Stimulated activated memory B cell treated with anti-CD40 and anti-IgM and Interleukin-4, amounts not matched to agents 10 μg/mL and 1 μg/mL and 100 μg/mL, for 72 hours (primary cell): ENCODE measurements at regions not wholly inside any gene's neighbourhood (a gene's known extent, or its start where the extent isn't known, plus 50 kb on each side); places are given as distances from the start of the nearest gene placed in this dataset.

ENCODE experiments used
- ATAC-seq: fragments of 150-1000 bp; cut with Tn5 transposase; 2 replicates; pipeline ENCODE4 v1.10.0; 2021
- H3K27ac Mint-ChIP-seq: one replicate; pipeline ENCODE4 v1.8.0; 2022; ENCODE audit warnings: mild to moderate bottlenecking, mixed read lengths
- H3K27me3 Mint-ChIP-seq: one replicate; pipeline ENCODE4 v1.8.0; 2022; ENCODE audit warnings: mixed read lengths
- H3K36me3 Mint-ChIP-seq: one replicate; pipeline ENCODE4 v1.8.0; 2022; ENCODE audit warnings: mixed read lengths
- H3K4me1 Mint-ChIP-seq: one replicate; pipeline ENCODE4 v1.8.0; 2022; ENCODE audit warnings: mixed read lengths
- H3K4me3 Mint-ChIP-seq: one replicate; pipeline ENCODE4 v1.8.0; 2022; ENCODE audit warnings: mild to moderate bottlenecking, moderate library complexity, mixed read lengths
- H3K9me3 Mint-ChIP-seq: one replicate; pipeline ENCODE4 v1.8.0; 2022; ENCODE audit warnings: mixed read lengths

GRCh38 chr11:92843455-92843854, 126.0 kb upstream of the MTNR1B start:
- no peak overlapping the region for H3K4me3 Mint-ChIP-seq
- no peak overlapping the region for H3K27ac Mint-ChIP-seq
- H3K27me3 Mint-ChIP-seq: no peaks in the 10 kb centered on the region

GRCh38 chr11:92844197-92844596, 125.3 kb upstream of the MTNR1B start:
- ATAC-seq: no peak
- Mint-ChIP-seq H3K4me3 (no peak overlapping the region), H3K9me3 (no peaks in the 10 kb centered on the region), H3K27me3 (no peaks in the 10 kb centered on the region), H3K27ac (no peak overlapping the region), H3K4me1 (no peaks in the 10 kb centered on the region), H3K36me3 (no peaks in the 10 kb centered on the region)

More at GRCh38 chr11:92843455-92843854, 126.0 kb upstream of the MTNR1B start:
- Mint-ChIP-seq H3K4me1 (no peaks in the 10 kb centered on the region), H3K36me3 (no peaks in the 10 kb centered on the region), H3K9me3 (no peaks in the 10 kb centered on the region)
- no peak for ATAC-seq

- no peak for ATAC-seq
- Mint-ChIP-seq H3K27me3 (no peaks in the 10 kb centered on the region), H3K27ac (no peak overlapping the region), H3K36me3 (no peaks in the 10 kb centered on the region), H3K9me3 (no peaks in the 10 kb centered on the region), H3K4me1 (no peaks in the 10 kb centered on the region), H3K4me3 (no peak overlapping the region)
These were observed 124.1 kb upstream of the MTNR1B start for GRCh38 chr11:92845390-92845789.

- ATAC-seq: no peak
- no peaks in the 10 kb centered on the region for H3K36me3 Mint-ChIP-seq
These were observed 123.6 kb upstream of the MTNR1B start for GRCh38 chr11:92845805-92846204.

GRCh38 chr11:92846491-92847125, 122.8 kb upstream of the MTNR1B start:
- H3K27me3 Mint-ChIP-seq: no peaks in the 10 kb centered on the region
- H3K27ac Mint-ChIP-seq: no peak overlapping the region
- no peaks in the 10 kb centered on the region for H3K36me3 Mint-ChIP-seq
- H3K4me3 Mint-ChIP-seq: no peak overlapping the region
- H3K9me3 Mint-ChIP-seq: no peaks in the 10 kb centered on the region
- no peak for ATAC-seq
- no peaks in the 10 kb centered on the region for H3K4me1 Mint-ChIP-seq

More at GRCh38 chr11:92845805-92846204, 123.6 kb upstream of the MTNR1B start:
- Mint-ChIP-seq H3K27me3 (no peaks in the 10 kb centered on the region), H3K9me3 (no peaks in the 10 kb centered on the region), H3K27ac (no peak overlapping the region), H3K4me1 (no peaks in the 10 kb centered on the region), H3K4me3 (no peak overlapping the region)

GRCh38 chr11:92848578-92848977, 120.9 kb upstream of the MTNR1B start:
- ATAC-seq: no peak
- no peaks in the 10 kb centered on the region for H3K9me3 Mint-ChIP-seq
- no peak overlapping the region for H3K4me3 Mint-ChIP-seq
- H3K4me1 Mint-ChIP-seq: no peaks in the 10 kb centered on the region
- H3K27me3 Mint-ChIP-seq: no peaks in the 10 kb centered on the region
- H3K36me3 Mint-ChIP-seq: no peaks in the 10 kb centered on the region
- no peak overlapping the region for H3K27ac Mint-ChIP-seq

- Mint-ChIP-seq H3K27ac (no peak overlapping the region), H3K36me3 (no peaks in the 10 kb centered on the region), H3K4me1 (no peaks in the 10 kb centered on the region), H3K9me3 (no peaks in the 10 kb centered on the region), H3K4me3 (no peak overlapping the region), H3K27me3 (no peaks in the 10 kb centered on the region)
- no peak for ATAC-seq
These were observed 119.1 kb upstream of the MTNR1B start for GRCh38 chr11:92850296-92850826.

- H3K9me3 Mint-ChIP-seq: no peaks in the 10 kb centered on the region
- H3K27ac Mint-ChIP-seq: no peak overlapping the region
- H3K4me1 Mint-ChIP-seq: no peaks in the 10 kb centered on the region
- H3K36me3 Mint-ChIP-seq: no peaks in the 10 kb centered on the region
- no peaks in the 10 kb centered on the region for H3K27me3 Mint-ChIP-seq
- no peak for ATAC-seq
- no peak overlapping the region for H3K4me3 Mint-ChIP-seq
These were observed 117.2 kb upstream of the MTNR1B start for GRCh38 chr11:92852229-92852628.

GRCh38 chr11:92852946-92853345, 116.5 kb upstream of the MTNR1B start:
- Mint-ChIP-seq H3K36me3 (no peaks in the 10 kb centered on the region), H3K27ac (no peak overlapping the region), H3K27me3 (no peaks in the 10 kb centered on the region), H3K9me3 (no peaks in the 10 kb centered on the region), H3K4me3 (no peak overlapping the region), H3K4me1 (no peaks in the 10 kb centered on the region)
- peak; percentile 49 for ATAC-seq

- ATAC-seq: no peak
- Mint-ChIP-seq H3K27ac (no peak overlapping the region), H3K4me3 (no peak overlapping the region), H3K36me3 (no peaks in the 10 kb centered on the region), H3K4me1 (no peaks in the 10 kb centered on the region), H3K9me3 (no peaks in the 10 kb centered on the region), H3K27me3 (no peaks in the 10 kb centered on the region)
These were observed 115.3 kb upstream of the MTNR1B start for GRCh38 chr11:92854162-92854561.

- H3K4me3 Mint-ChIP-seq: no peak overlapping the region
- H3K36me3 Mint-ChIP-seq: no peaks in the 10 kb centered on the region
- no peak overlapping the region for H3K27ac Mint-ChIP-seq
- no peaks in the 10 kb centered on the region for H3K27me3 Mint-ChIP-seq
- H3K4me1 Mint-ChIP-seq: no peaks in the 10 kb centered on the region
- no peaks in the 10 kb centered on the region for H3K9me3 Mint-ChIP-seq
- ATAC-seq: no peak
These were observed 114.5 kb upstream of the MTNR1B start for GRCh38 chr11:92854952-92855351.

GRCh38 chr11:92855607-92856405, 113.6 kb upstream of the MTNR1B start:
- no peaks in the 10 kb centered on the region for H3K9me3 Mint-ChIP-seq
- no peak for ATAC-seq
- no peak overlapping the region for H3K4me3 Mint-ChIP-seq
- H3K4me1 Mint-ChIP-seq: no peaks in the 10 kb centered on the region
- H3K36me3 Mint-ChIP-seq: no peaks in the 10 kb centered on the region
- no peak overlapping the region for H3K27ac Mint-ChIP-seq
- no peaks in the 10 kb centered on the region for H3K27me3 Mint-ChIP-seq

GRCh38 chr11:92857407-92857806, 112.0 kb upstream of the MTNR1B start:
- Mint-ChIP-seq H3K27me3 (no peaks in the 10 kb centered on the region), H3K9me3 (no peaks in the 10 kb centered on the region), H3K4me3 (no peak overlapping the region), H3K27ac (no peak overlapping the region), H3K36me3 (no peaks in the 10 kb centered on the region), H3K4me1 (no peaks in the 10 kb centered on the region)
- no peak for ATAC-seq

- no peaks in the 10 kb centered on the region for H3K27me3 Mint-ChIP-seq
- ATAC-seq: no peak
These were observed 110.2 kb upstream of the MTNR1B start for GRCh38 chr11:92859156-92859690.

GRCh38 chr11:92861634-92862033, 107.8 kb upstream of the MTNR1B start:
- Mint-ChIP-seq H3K4me3 (no peak overlapping the region), H3K36me3 (no peaks in the 10 kb centered on the region), H3K4me1 (no peaks in the 10 kb centered on the region), H3K27ac (no peak overlapping the region), H3K9me3 (no peaks in the 10 kb centered on the region), H3K27me3 (no peaks in the 10 kb centered on the region)
- ATAC-seq: no peak

More at GRCh38 chr11:92859156-92859690, 110.2 kb upstream of the MTNR1B start:
- Mint-ChIP-seq H3K4me3 (no peak overlapping the region), H3K4me1 (no peaks in the 10 kb centered on the region), H3K27ac (no peak overlapping the region), H3K36me3 (no peaks in the 10 kb centered on the region), H3K9me3 (no peaks in the 10 kb centered on the region)

- no peaks in the 10 kb centered on the region for H3K9me3 Mint-ChIP-seq
- H3K4me1 Mint-ChIP-seq: no peaks in the 10 kb centered on the region
- H3K27me3 Mint-ChIP-seq: no peaks in the 10 kb centered on the region
- no peak overlapping the region for H3K27ac Mint-ChIP-seq
- ATAC-seq: no peak
- no peaks in the 10 kb centered on the region for H3K36me3 Mint-ChIP-seq
- no peak overlapping the region for H3K4me3 Mint-ChIP-seq
These were observed 104.1 kb upstream of the MTNR1B start for GRCh38 chr11:92865352-92865751.
